H1 (cell line): ENCODE measurements at regions not wholly inside any gene's neighbourhood (a gene's known extent, or its start where the extent isn't known, plus 50 kb on each side); places are given as distances from the start of the nearest gene placed in this dataset.

Source experiments
- BCL11A ChIP-seq, 2 experiments: IDR thresholded peaks; one replicate each; pipeline ENCODE4 v1.6.1; 2011; ENCODE audit warnings: low read depth in 2 of 2, low read length in 2 of 2, mild to moderate bottlenecking in 2 of 2
- CBX5 ChIP-seq: fragments of 300-800, 300-1000 bp; sonication (generic); IDR thresholded peaks from 2 replicates; pipeline ENCODE4 v1.7.1; 2016; ENCODE audit warnings: antibody characterized with exemption, low read length, low read depth
- GABPA ChIP-seq: IDR thresholded peaks from 2 replicates; pipeline ENCODE4 v1.6.1; 2011; ENCODE audit warnings: mild to moderate bottlenecking, low read length, moderate library complexity, borderline replicate concordance; ENCODE audit not compliant: insufficient read depth
- POU5F1 ChIP-seq: IDR thresholded peaks from 2 replicates; pipeline ENCODE4 v1.6.1; 2011; ENCODE audit warnings: low read depth, mild to moderate bottlenecking, low read length, moderate library complexity
- SP2 ChIP-seq: IDR thresholded peaks from 2 replicates; pipeline ENCODE4 v1.6.1; 2012; ENCODE audit warnings: mild to moderate bottlenecking, low read length, inconsistent platforms

DNA sequence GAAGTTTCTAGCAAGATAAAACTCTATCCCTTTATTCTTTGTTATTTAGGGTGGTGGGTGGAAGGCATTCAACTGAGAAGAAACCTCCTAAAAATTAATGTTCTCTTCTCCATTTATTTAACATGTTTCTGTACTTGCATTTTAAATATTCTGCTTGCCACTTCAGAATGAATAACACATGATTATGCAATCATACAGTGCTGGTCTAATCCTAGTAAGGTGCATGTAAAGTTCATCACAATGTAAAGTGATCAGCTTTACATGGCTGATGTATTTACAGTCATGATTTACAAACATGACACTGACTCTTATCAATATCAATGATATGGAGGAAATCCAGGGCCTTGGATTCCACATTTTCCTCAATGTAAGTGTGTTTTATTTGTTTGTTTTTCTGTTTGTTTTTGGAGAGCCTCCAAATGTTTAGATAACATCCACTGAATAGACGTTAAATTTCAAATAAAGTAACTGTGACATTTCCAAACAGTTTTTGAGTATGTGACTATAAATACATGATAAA lies 342.1 kb upstream of the CTSO start (continued):
- TF ChIP-seq BCL11A (IDR thresholded peaks at IDR 0.05; ENCODE audit: low read depth in 2 of 2, low read length in 2 of 2), result no peak
- TF ChIP-seq POU5F1, result no peak
- TF ChIP-seq SP2, result no peak
- no peak for TF ChIP-seq CBX5
- no peak for TF ChIP-seq GABPA
- TF ChIP-seq, all 59 proteins: peak for 0
